Type B pancreatic cell (in vitro differentiated cells): ENCODE measurements at regions not wholly inside any gene's neighbourhood (a gene's known extent, or its start where the extent isn't known, plus 50 kb on each side); places are given as distances from the start of the nearest gene placed in this dataset.

Experiments
- DNase-seq: peaks from one replicate; pipeline ENCODE4 v3.0.0; 2021; ENCODE audit warnings: mixed read lengths; ENCODE audit not compliant: unreplicated experiment; ENCODE audit errors: extremely low spot score
- H3K27ac Mint-ChIP-seq: 2 replicates; pipeline ENCODE4 v1.8.0; 2021; ENCODE audit warnings: mild to moderate bottlenecking, mixed read lengths
- H3K27me3 Mint-ChIP-seq: 2 replicates; pipeline ENCODE4 v1.8.0; 2021; ENCODE audit warnings: mixed read lengths
- H3K36me3 Mint-ChIP-seq: 2 replicates; pipeline ENCODE4 v1.8.0; 2021; ENCODE audit warnings: mixed read lengths
- H3K4me1 Mint-ChIP-seq: one replicate; pipeline ENCODE4 v1.8.0; 2021; ENCODE audit warnings: mixed read lengths; ENCODE audit not compliant: unreplicated experiment
- H3K4me3 Mint-ChIP-seq: 2 replicates; pipeline ENCODE4 v1.8.0; 2021; ENCODE audit warnings: mild to moderate bottlenecking, mixed read lengths
- H3K9me3 Mint-ChIP-seq: 2 replicates; pipeline ENCODE4 v1.8.0; 2021; ENCODE audit warnings: mixed read lengths
- TF ChIP-seq, protein P1 (sequence below): fragments of 200-600 bp; sonication (generic); conservative IDR thresholded peaks from 2 replicates; pipeline ENCODE4 v1.5.0; 2021; ENCODE audit warnings: antibody characterized with exemption, mild to moderate bottlenecking

DNA sequence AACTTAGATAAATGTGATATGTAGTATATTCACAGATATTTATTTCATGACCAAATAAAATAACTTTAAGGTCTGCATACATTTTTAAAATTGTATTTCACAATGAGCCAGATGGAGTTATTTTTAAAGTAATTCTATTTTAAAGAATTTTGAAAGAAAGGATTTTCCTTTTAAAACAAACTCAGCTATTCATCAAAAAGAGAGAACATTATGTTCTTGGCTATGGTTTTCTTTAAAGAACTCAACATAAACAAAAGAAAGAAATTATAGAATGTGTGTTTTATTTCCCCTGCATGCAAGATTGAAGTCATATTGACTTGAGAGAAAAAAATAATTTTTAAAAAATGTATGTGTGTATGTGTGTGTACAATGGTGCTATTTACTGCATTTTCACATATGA lies 1023.6 kb upstream of the CITED2 start:
- no peak overlapping the region for H3K27ac Mint-ChIP-seq
- H3K36me3 Mint-ChIP-seq, result no peaks in the 10 kb centered on the region
- TF ChIP-seq, protein P1, sequence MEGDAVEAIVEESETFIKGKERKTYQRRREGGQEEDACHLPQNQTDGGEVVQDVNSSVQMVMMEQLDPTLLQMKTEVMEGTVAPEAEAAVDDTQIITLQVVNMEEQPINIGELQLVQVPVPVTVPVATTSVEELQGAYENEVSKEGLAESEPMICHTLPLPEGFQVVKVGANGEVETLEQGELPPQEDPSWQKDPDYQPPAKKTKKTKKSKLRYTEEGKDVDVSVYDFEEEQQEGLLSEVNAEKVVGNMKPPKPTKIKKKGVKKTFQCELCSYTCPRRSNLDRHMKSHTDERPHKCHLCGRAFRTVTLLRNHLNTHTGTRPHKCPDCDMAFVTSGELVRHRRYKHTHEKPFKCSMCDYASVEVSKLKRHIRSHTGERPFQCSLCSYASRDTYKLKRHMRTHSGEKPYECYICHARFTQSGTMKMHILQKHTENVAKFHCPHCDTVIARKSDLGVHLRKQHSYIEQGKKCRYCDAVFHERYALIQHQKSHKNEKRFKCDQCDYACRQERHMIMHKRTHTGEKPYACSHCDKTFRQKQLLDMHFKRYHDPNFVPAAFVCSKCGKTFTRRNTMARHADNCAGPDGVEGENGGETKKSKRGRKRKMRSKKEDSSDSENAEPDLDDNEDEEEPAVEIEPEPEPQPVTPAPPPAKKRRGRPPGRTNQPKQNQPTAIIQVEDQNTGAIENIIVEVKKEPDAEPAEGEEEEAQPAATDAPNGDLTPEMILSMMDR, result no peak
- no peak overlapping the region for H3K4me3 Mint-ChIP-seq
- H3K4me1 Mint-ChIP-seq, result peaks cover 8% of the 10 kb centered on the region
- H3K27me3 Mint-ChIP-seq, result no peaks in the 10 kb centered on the region
- no peak for DNase-seq
- H3K9me3 Mint-ChIP-seq, result peaks cover 7% of the 10 kb centered on the region

DNA sequence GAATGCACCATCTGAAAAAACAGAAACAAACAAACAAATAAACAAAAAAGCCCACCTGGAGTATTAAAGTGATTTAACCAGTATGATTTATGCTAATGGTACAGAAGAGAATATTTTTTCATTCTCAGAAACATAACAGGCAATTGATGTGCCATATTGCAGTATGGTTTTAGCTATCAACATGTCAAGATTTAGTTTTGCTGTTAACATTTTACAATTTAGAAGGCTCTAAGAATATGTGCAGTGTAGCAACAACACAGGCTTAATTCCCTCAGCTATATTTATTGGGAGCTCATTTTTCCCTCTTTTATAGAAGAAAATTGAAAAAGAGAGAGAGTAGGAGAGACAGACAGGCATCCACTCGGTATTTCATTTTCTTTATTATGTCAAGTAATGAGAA lies 1022.7 kb upstream of the CITED2 start:
- Mint-ChIP-seq H3K36me3 (no peaks in the 10 kb centered on the region), H3K9me3 (peaks cover 6% of the 10 kb centered on the region), H3K27ac (no peak overlapping the region), H3K4me3 (no peak overlapping the region), H3K27me3 (no peaks in the 10 kb centered on the region), H3K4me1 (peaks cover 6% of the 10 kb centered on the region)
- no peak for DNase-seq
- TF ChIP-seq, protein P1, result no peak

DNA sequence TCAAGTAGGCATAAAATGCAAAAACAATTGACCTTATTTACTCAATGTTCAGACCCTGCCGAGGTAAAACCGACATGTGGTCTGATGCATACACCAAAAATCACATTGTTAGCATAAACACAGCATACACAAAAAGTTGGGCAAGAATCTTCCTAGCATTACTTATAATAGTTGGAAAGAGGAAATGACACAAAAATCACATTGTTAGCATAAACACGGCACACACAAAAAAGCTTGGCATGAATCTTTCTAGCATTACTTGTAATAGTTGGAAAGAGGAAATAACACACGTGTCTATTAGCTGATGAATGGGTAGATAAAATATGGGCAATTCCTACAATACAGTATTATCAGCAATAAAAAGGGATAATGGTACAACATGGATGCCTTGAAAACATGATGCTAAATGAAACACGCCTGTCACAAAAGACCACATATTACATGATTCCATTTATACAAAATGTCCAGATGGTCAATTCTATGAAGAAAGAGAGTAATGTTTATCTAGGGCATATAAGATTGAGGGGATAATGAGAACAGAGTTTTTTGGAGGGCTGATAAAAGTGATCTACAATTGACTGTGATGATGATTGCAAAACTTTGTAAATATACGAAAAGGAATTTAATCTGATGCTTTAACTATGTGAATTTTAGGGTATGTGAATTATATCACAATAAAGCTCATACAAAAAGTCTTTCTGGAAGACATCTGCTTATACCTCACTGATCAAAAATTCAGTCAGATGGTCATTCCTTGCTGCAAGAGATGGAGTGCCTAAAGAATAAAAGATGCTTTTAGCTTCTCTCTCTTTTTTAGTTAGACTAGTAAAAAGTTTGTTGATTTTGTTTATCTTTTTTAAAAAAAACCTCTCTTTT lies 1019.5 kb upstream of the CITED2 start:
- Mint-ChIP-seq H3K4me3 (no peak overlapping the region), H3K9me3 (no peaks in the 10 kb centered on the region), H3K27me3 (no peaks in the 10 kb centered on the region), H3K27ac (no peak overlapping the region), H3K4me1 (no peaks in the 10 kb centered on the region), H3K36me3 (no peaks in the 10 kb centered on the region)
- no peak for DNase-seq
- TF ChIP-seq, protein P1, result no peak

DNA sequence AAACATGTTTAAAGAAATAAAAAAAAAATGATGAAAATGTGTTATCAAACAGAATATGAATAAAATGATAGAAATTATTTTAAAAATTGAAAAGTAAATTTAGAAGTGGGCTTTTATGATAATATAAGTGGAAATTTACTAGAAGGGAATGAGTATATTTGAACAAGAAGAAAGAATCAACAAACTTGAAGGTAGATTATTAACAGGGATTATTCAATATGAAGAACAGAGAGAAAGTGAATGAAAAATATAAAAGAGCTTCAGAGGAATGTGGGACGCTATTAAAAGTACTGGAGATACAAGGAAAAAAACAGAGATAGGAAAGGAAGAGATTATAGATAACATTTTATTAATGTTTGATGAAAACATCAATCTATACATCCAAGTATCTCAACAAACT lies 1014.4 kb upstream of the CITED2 start:
- TF ChIP-seq, protein P1, result no peak
- Mint-ChIP-seq H3K4me1 (no peaks in the 10 kb centered on the region), H3K27me3 (no peaks in the 10 kb centered on the region), H3K4me3 (no peak overlapping the region), H3K27ac (no peak overlapping the region), H3K9me3 (peaks cover 11% of the 10 kb centered on the region), H3K36me3 (no peaks in the 10 kb centered on the region)
- no peak for DNase-seq

DNA sequence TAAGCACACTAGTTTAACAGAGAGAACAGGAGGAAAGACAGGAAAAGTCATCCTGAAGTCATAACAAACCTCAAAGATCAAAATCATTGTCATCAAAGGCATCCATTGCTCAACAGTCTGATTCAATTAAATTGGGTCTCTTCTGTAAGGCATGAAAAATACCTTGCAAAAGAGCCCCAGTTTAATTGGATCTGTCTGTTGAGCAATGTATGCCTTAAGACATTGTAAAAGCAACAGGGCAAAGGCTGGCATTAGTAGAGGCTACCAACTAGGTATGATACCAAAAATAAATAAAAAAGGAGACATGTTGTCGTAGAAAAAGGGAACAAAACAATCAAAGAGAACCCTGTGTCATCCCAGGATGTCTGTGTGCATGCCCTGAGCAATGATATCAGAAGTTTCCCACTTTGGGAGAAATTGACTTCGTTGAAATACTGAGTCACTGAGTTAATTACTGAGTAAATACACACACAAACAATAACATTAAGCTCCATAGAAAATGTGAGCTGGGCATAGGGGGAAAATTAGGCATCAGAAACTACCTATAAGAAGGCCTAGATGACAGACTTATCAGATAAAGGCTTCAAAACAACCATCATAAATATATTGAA lies 1013.8 kb upstream of the CITED2 start:
- Mint-ChIP-seq H3K4me3 (no peak overlapping the region), H3K27ac (no peak overlapping the region), H3K27me3 (no peaks in the 10 kb centered on the region), H3K36me3 (no peaks in the 10 kb centered on the region), H3K9me3 (peaks cover 11% of the 10 kb centered on the region), H3K4me1 (no peaks in the 10 kb centered on the region)
- TF ChIP-seq, protein P1, result no peak
- no peak for DNase-seq
